HEK293T (cell line): ENCODE measurements at regions not wholly inside any gene's neighbourhood (a gene's known extent, or its start where the extent isn't known, plus 50 kb on each side); places are given as distances from the start of the nearest gene placed in this dataset.

ENCODE experiments used
- BHLHE40 ChIP-seq: fragments of 450-650 bp; IDR thresholded peaks from 2 replicates; pipeline ENCODE4 v1.6.1; 2016; ENCODE audit warnings: mild to moderate bottlenecking, moderate library complexity, borderline replicate concordance
- ELF4 ChIP-seq: fragments of 450-650 bp; IDR thresholded peaks from 2 replicates; pipeline ENCODE4 v1.6.1; 2017; ENCODE audit warnings: antibody characterized with exemption
- FOXK2 ChIP-seq: fragments of 450-650 bp; IDR thresholded peaks from 2 replicates; pipeline ENCODE4 v1.6.1; 2016; ENCODE audit warnings: mild to moderate bottlenecking
- FOXM1 ChIP-seq: fragments of 450-650 bp; IDR thresholded peaks from 2 replicates; pipeline ENCODE4 v1.6.1; 2017; ENCODE audit warnings: mild to moderate bottlenecking, borderline replicate concordance
- L3MBTL2 ChIP-seq: fragments of 450-650 bp; conservative IDR thresholded peaks from 2 replicates; pipeline ENCODE4 v1.6.1; 2016; ENCODE audit warnings: mild to moderate bottlenecking
- LEF1 ChIP-seq: fragments of 450-650 bp; IDR thresholded peaks from 2 replicates; pipeline ENCODE4 v1.6.1; 2017; ENCODE audit warnings: mild to moderate bottlenecking, borderline replicate concordance
- SP1 ChIP-seq: fragments of 450-650 bp; IDR thresholded peaks from 2 replicates; pipeline ENCODE4 v1.6.1; 2017
- ZNF384 ChIP-seq: fragments of 450-650 bp; IDR thresholded peaks from 2 replicates; pipeline ENCODE4 v1.6.1; 2016

GRCh38 chr3:21954709-21955108, 203.7 kb upstream of the ZNF385D start:
- TF ChIP-seq ELF4 (no peak), BHLHE40 (no peak), SP1 (no peak), FOXK2 (no peak), L3MBTL2 (no peak), LEF1 (no peak), ZNF384 (no peak), FOXM1 (no peak)
